ENCODE measurements at regions not wholly inside any gene's neighbourhood (a gene's known extent, or its start where the extent isn't known, plus 50 kb on each side); places are given as distances from the start of the nearest gene placed in this dataset.
"Not testable (repeated sequence)": the region's sequence is repeated elsewhere in the genome, so short reads cannot be mapped to it uniquely, and the experiment has no call there.

GRCh38 chr15:77901251-77901881 is 176.1 kb downstream of the TBC1D2B start:
- POLR2A ChIA-PET, result no interaction called here
- CTCF ChIA-PET, result interaction anchor here (1.1 to 1.7 kb wide), 2 partner anchors 8 to 35 kb away, joined by 3 to 5 read pairs; no protein-coding TSS in a partner anchor
- Histone ChIP-seq H3K27me3 (ENCODE audit: control insufficient read depth, insufficient read depth, low read length) (peaks cover 12% of the 10 kb centered on the region), H3K27ac (ENCODE audit: low read depth, low read length) (no peak overlapping the region), H3K4me3 (ENCODE audit: low read depth, low read length) (no peak overlapping the region), H3K9me3 (ENCODE audit: control insufficient read depth, insufficient read depth, low read length) (no peaks in the 10 kb centered on the region; the same call in 1 of the 2 replicates)
- TF ChIP-seq CTCF (IDR thresholded peaks at IDR 0.05; ENCODE audit: low read depth, low read length), result no peak
- DNase-seq (ENCODE audit: low read depth, low spot score), result no peak

- H3K27me3 ChIP-seq (ENCODE audit: control insufficient read depth, insufficient read depth, low read length), result peaks cover 12% of the 10 kb centered on the region
- H3K27ac ChIP-seq (ENCODE audit: low read depth, low read length); POLR2A ChIA-PET; DNase-seq (ENCODE audit: low read depth, low spot score); H3K4me3 ChIP-seq (ENCODE audit: low read depth, low read length); H3K9me3 ChIP-seq (ENCODE audit: control insufficient read depth, insufficient read depth, low read length): not testable (repeated sequence)
- TF ChIP-seq CTCF (IDR thresholded peaks at IDR 0.05; ENCODE audit: low read depth, low read length), result peak; percentile 43
- CTCF ChIA-PET, result interaction anchor here (1.7 kb wide), 1 partner anchor 9 kb away, joined by 5 read pairs; no protein-coding TSS in a partner anchor
Observed at GRCh38 chr15:77900331-77900963, 177.1 kb downstream of the TBC1D2B start.

GRCh38 chr15:77899776-77900175 is 177.7 kb downstream of the TBC1D2B start:
- H3K9me3 ChIP-seq (ENCODE audit: control insufficient read depth, insufficient read depth, low read length); H3K27ac ChIP-seq (ENCODE audit: low read depth, low read length); POLR2A ChIA-PET; DNase-seq (ENCODE audit: low read depth, low spot score); H3K27me3 ChIP-seq (ENCODE audit: control insufficient read depth, insufficient read depth, low read length); H3K4me3 ChIP-seq (ENCODE audit: low read depth, low read length): not testable (repeated sequence)
- CTCF ChIA-PET, result interaction anchor here (1.7 kb wide), 1 partner anchor 10 kb away, joined by 5 read pairs; no protein-coding TSS in a partner anchor

- H3K27me3 ChIP-seq (ENCODE audit: control insufficient read depth, insufficient read depth, low read length), result peaks cover 3% of the 10 kb centered on the region
- no peak overlapping the region for H3K27ac ChIP-seq (ENCODE audit: low read depth, low read length)
- no peak overlapping the region for H3K4me3 ChIP-seq (ENCODE audit: low read depth, low read length)
- no peaks in the 10 kb centered on the region; the same call in 1 of the 2 replicates for H3K9me3 ChIP-seq (ENCODE audit: control insufficient read depth, insufficient read depth, low read length)
- ChIA-PET POLR2A (no interaction called here), CTCF (no interaction called here)
- DNase-seq (ENCODE audit: low read depth, low spot score), result no peak
- TF ChIP-seq CTCF (IDR thresholded peaks at IDR 0.05; ENCODE audit: low read depth, low read length), result no peak
Observed at GRCh38 chr15:77898811-77899730, 178.4 kb downstream of the TBC1D2B start.

- POLR2A ChIA-PET, result interaction anchor here (0.6 kb wide), 1 partner anchor 329 kb away, joined by 9 read pairs; no protein-coding TSS in a partner anchor
Observed at GRCh38 chr15:77897896-77898406, 179.6 kb downstream of the TBC1D2B start.

GRCh38 chr15:77897113-77897895 is 180.2 kb downstream of the TBC1D2B start:
- H3K27me3 ChIP-seq (ENCODE audit: control insufficient read depth, insufficient read depth, low read length); H3K4me3 ChIP-seq (ENCODE audit: low read depth, low read length); CTCF ChIA-PET; DNase-seq (ENCODE audit: low read depth, low spot score); H3K27ac ChIP-seq (ENCODE audit: low read depth, low read length); POLR2A ChIA-PET; H3K9me3 ChIP-seq (ENCODE audit: control insufficient read depth, insufficient read depth, low read length): not testable (repeated sequence)

More at GRCh38 chr15:77897896-77898406, 179.6 kb downstream of the TBC1D2B start:
- Histone ChIP-seq H3K9me3 (ENCODE audit: control insufficient read depth, insufficient read depth, low read length) (no peaks in the 10 kb centered on the region; the same call in 1 of the 2 replicates), H3K4me3 (ENCODE audit: low read depth, low read length) (no peak overlapping the region), H3K27me3 (ENCODE audit: control insufficient read depth, insufficient read depth, low read length) (peaks cover 2% of the 10 kb centered on the region), H3K27ac (ENCODE audit: low read depth, low read length) (no peak overlapping the region)
- CTCF ChIA-PET, result no interaction called here
- no peak for DNase-seq (ENCODE audit: low read depth, low spot score)
- no peak for TF ChIP-seq CTCF (IDR thresholded peaks at IDR 0.05; ENCODE audit: low read depth, low read length)
